Ramos (cell line): ENCODE measurements at regions not wholly inside any gene's neighbourhood (a gene's known extent, or its start where the extent isn't known, plus 50 kb on each side); places are given as distances from the start of the nearest gene placed in this dataset.
"Not testable (repeated sequence)": the region's sequence is repeated elsewhere in the genome, so short reads cannot be mapped to it uniquely, and the experiment has no call there.

Source experiments
- in situ Hi-C: fragments of 300-500 bp; cut with MboI; formaldehyde crosslinking; loops from one replicate; pipeline ENCODE4 v1.14.3; 2022; ENCODE audit warnings: low sequenced_read_pairs; ENCODE audit not compliant: unreplicated experiment

GRCh38 chr15:39508536-39508935 lies 72.3 kb upstream of the THBS1 start:
- in situ Hi-C loops = no loop called here

- in situ Hi-C loops = no loop called here
Measured at GRCh38 chr15:39510001-39510701, 70.7 kb upstream of the THBS1 start.

GRCh38 chr15:39511000-39511915 lies 69.6 kb upstream of the THBS1 start:
- in situ Hi-C loops = no loop called here

- in situ Hi-C loops = no loop called here
Measured at GRCh38 chr15:39511916-39512260, 69.0 kb upstream of the THBS1 start.

GRCh38 chr15:39512643-39513042 lies 68.2 kb upstream of the THBS1 start:
- in situ Hi-C loops = no loop called here

GRCh38 chr15:39513936-39514335 lies 66.9 kb upstream of the THBS1 start:
- in situ Hi-C loops = no loop called here

- in situ Hi-C loops = no loop called here
Measured at GRCh38 chr15:39514933-39515332, 65.9 kb upstream of the THBS1 start.

- in situ Hi-C loops = no loop called here
Measured at GRCh38 chr15:39515765-39516164, 65.1 kb upstream of the THBS1 start.

GRCh38 chr15:39517122-39517855 lies 63.6 kb upstream of the THBS1 start:
- in situ Hi-C loops = no loop called here

GRCh38 chr15:39523968-39524367 lies 56.9 kb upstream of the THBS1 start:
- in situ Hi-C loops = not testable (repeated sequence)

GRCh38 chr15:39529457-39529856 lies 51.4 kb upstream of the THBS1 start:
- in situ Hi-C loops = no loop called here

GRCh38 chr15:39530480-39531342 lies 50.2 kb upstream of the THBS1 start:
- in situ Hi-C loops = no loop called here
